Stimulated activated CD4-positive, alpha-beta T cell treated with anti-CD3 and anti-CD28 coated beads, Interleukin-1b, Interleukin-23, amount 100 ng/mL, for 4 hours (primary cell): ENCODE measurements at regions not wholly inside any gene's neighbourhood (a gene's known extent, or its start where the extent isn't known, plus 50 kb on each side); places are given as distances from the start of the nearest gene placed in this dataset.

Experiments
- DNase-seq, 2 donors: peaks; one replicate each; pipeline ENCODE4 v3.0.0-alpha.2; 2020; ENCODE audit warnings: low read depth in 2 of 2

GRCh38 chr7:94228678-94229077, 166.0 kb upstream of the COL1A2 start:
- DNase-seq, result no peak

- no peak for DNase-seq
Observed at GRCh38 chr7:94231305-94231704, 163.4 kb upstream of the COL1A2 start.

- no peak for DNase-seq
Observed at GRCh38 chr7:94236960-94237359, 157.7 kb upstream of the COL1A2 start.

GRCh38 chr7:94237417-94237816, 157.3 kb upstream of the COL1A2 start:
- no peak for DNase-seq

- no peak for DNase-seq
Observed at GRCh38 chr7:94239661-94240234, 154.9 kb upstream of the COL1A2 start.

GRCh38 chr7:94240902-94241301, 153.8 kb upstream of the COL1A2 start:
- no peak for DNase-seq

GRCh38 chr7:94241402-94241925, 153.2 kb upstream of the COL1A2 start:
- DNase-seq, result no peak

- DNase-seq, result no peak
Observed at GRCh38 chr7:94243066-94243711, 151.5 kb upstream of the COL1A2 start.

- no peak for DNase-seq
Observed at GRCh38 chr7:94244760-94245159, 149.9 kb upstream of the COL1A2 start.

- no peak for DNase-seq
Observed at GRCh38 chr7:94245500-94245899, 149.2 kb upstream of the COL1A2 start.

- no peak for DNase-seq
Observed at GRCh38 chr7:94247970-94248369, 146.7 kb upstream of the COL1A2 start.

GRCh38 chr7:94249631-94250030, 145.1 kb upstream of the COL1A2 start:
- DNase-seq, result no peak

- DNase-seq, result no peak
Observed at GRCh38 chr7:94250124-94250523, 144.6 kb upstream of the COL1A2 start.

- DNase-seq, result no peak
Observed at GRCh38 chr7:94250987-94251386, 143.7 kb upstream of the COL1A2 start.

GRCh38 chr7:94252124-94252523, 142.6 kb upstream of the COL1A2 start:
- DNase-seq, result no peak

- no peak for DNase-seq
Observed at GRCh38 chr7:94252971-94253370, 141.7 kb upstream of the COL1A2 start.

- DNase-seq, result no peak
Observed at GRCh38 chr7:94253686-94254085, 141.0 kb upstream of the COL1A2 start.

- DNase-seq, result no peak
Observed at GRCh38 chr7:94258418-94259300, 136.0 kb upstream of the COL1A2 start.

- no peak for DNase-seq
Observed at GRCh38 chr7:94261067-94261466, 133.6 kb upstream of the COL1A2 start.

GRCh38 chr7:94264756-94265155, 129.9 kb upstream of the COL1A2 start:
- no peak for DNase-seq

- no peak for DNase-seq
Observed at GRCh38 chr7:94265456-94265855, 129.2 kb upstream of the COL1A2 start.

- no peak for DNase-seq
Observed at GRCh38 chr7:94266238-94266644, 128.5 kb upstream of the COL1A2 start.

GRCh38 chr7:94270772-94271171, 123.9 kb upstream of the COL1A2 start:
- no peak for DNase-seq
